Activated CD4-positive, alpha-beta T cell treated with anti-CD3 and anti-CD28 coated beads, Interleukin-2, amount 10 ng/mL, durations not matched to agents 7 days and 5 days (primary cell): ENCODE measurements at regions not wholly inside any gene's neighbourhood (a gene's known extent, or its start where the extent isn't known, plus 50 kb on each side); places are given as distances from the start of the nearest gene placed in this dataset.

ENCODE experiments used
- CTCF ChIA-PET: fragments of 350-600 bp; sonication (Branson Sonifier 250); formaldehyde crosslinking; loops from one replicate; lab custom pipeline; 2021; ENCODE audit warnings: antibody characterized with exemption; lab: Charles Lee
- POLR2A ChIA-PET: fragments of 350-600 bp; sonication (Branson Sonifier 250); formaldehyde crosslinking; loops from one replicate; lab custom pipeline; 2021; ENCODE audit warnings: antibody characterized with exemption; lab: Charles Lee
- DNase-seq: peaks from one replicate; pipeline ENCODE4 v3.0.0-alpha.2; 2020
- H3K27ac Mint-ChIP-seq: one replicate; pipeline ENCODE4 v1.8.0; 2021; ENCODE audit warnings: mild to moderate bottlenecking, moderate library complexity, mixed read lengths
- H3K27me3 Mint-ChIP-seq: one replicate; pipeline ENCODE4 v1.8.0; 2021; ENCODE audit warnings: mixed read lengths
- H3K36me3 Mint-ChIP-seq: one replicate; pipeline ENCODE4 v1.8.0; 2021; ENCODE audit warnings: low read depth, mixed read lengths
- H3K4me1 Mint-ChIP-seq: one replicate; pipeline ENCODE4 v1.8.0; 2021; ENCODE audit warnings: mixed read lengths
- H3K4me3 Mint-ChIP-seq: one replicate; pipeline ENCODE4 v1.8.0; 2021; ENCODE audit warnings: mild to moderate bottlenecking, moderate library complexity, mixed read lengths
- H3K9me3 Mint-ChIP-seq: one replicate; pipeline ENCODE4 v1.8.0; 2021; ENCODE audit warnings: mixed read lengths

GRCh38 chr15:37720267-37720666, 214.2 kb upstream of the TMCO5A start:
- no peaks in the 10 kb centered on the region for H3K36me3 Mint-ChIP-seq
- DNase-seq, result no peak
- H3K27me3 Mint-ChIP-seq, result no peaks in the 10 kb centered on the region
- ChIA-PET POLR2A (no interaction called here), CTCF (no interaction called here)
- no peak overlapping the region for H3K27ac Mint-ChIP-seq
- H3K4me1 Mint-ChIP-seq, result no peaks in the 10 kb centered on the region
- H3K9me3 Mint-ChIP-seq, result no peaks in the 10 kb centered on the region
- no peak overlapping the region for H3K4me3 Mint-ChIP-seq

GRCh38 chr15:37731146-37731746, 203.2 kb upstream of the TMCO5A start:
- no peaks in the 10 kb centered on the region for H3K4me1 Mint-ChIP-seq
- no peaks in the 10 kb centered on the region for H3K36me3 Mint-ChIP-seq
- no peak overlapping the region for H3K27ac Mint-ChIP-seq
- H3K4me3 Mint-ChIP-seq, result no peak overlapping the region
- DNase-seq, result no peak
- CTCF ChIA-PET, result interaction anchor here (0.7 kb wide), 1 partner anchor 158 kb away, joined by 3 read pairs; no protein-coding TSS in a partner anchor
- peaks cover 2% of the 10 kb centered on the region for H3K27me3 Mint-ChIP-seq
- H3K9me3 Mint-ChIP-seq, result no peaks in the 10 kb centered on the region
- POLR2A ChIA-PET, result no interaction called here

- Mint-ChIP-seq H3K27me3 (no peaks in the 10 kb centered on the region), H3K4me1 (no peaks in the 10 kb centered on the region), H3K4me3 (no peak overlapping the region), H3K36me3 (no peaks in the 10 kb centered on the region), H3K27ac (no peak overlapping the region), H3K9me3 (no peaks in the 10 kb centered on the region)
- ChIA-PET POLR2A (no interaction called here), CTCF (no interaction called here)
- DNase-seq, result no peak
These were observed 200.8 kb upstream of the TMCO5A start for GRCh38 chr15:37733628-37734027.

GRCh38 chr15:37740623-37741141, 193.8 kb upstream of the TMCO5A start:
- Mint-ChIP-seq H3K27ac (no peak overlapping the region), H3K27me3 (no peaks in the 10 kb centered on the region), H3K4me1 (no peaks in the 10 kb centered on the region), H3K9me3 (no peaks in the 10 kb centered on the region), H3K4me3 (no peak overlapping the region), H3K36me3 (no peaks in the 10 kb centered on the region)
- no peak for DNase-seq
- POLR2A ChIA-PET, result no interaction called here
- CTCF ChIA-PET, result no interaction called here

GRCh38 chr15:37743826-37744225, 190.6 kb upstream of the TMCO5A start:
- Mint-ChIP-seq H3K36me3 (no peaks in the 10 kb centered on the region), H3K4me3 (no peak overlapping the region), H3K27me3 (no peaks in the 10 kb centered on the region), H3K27ac (no peak overlapping the region), H3K9me3 (no peaks in the 10 kb centered on the region), H3K4me1 (no peaks in the 10 kb centered on the region)
- POLR2A ChIA-PET, result no interaction called here
- DNase-seq, result no peak
- CTCF ChIA-PET, result no interaction called here

GRCh38 chr15:37744521-37744920, 189.9 kb upstream of the TMCO5A start:
- no peak for DNase-seq
- Mint-ChIP-seq H3K27me3 (no peaks in the 10 kb centered on the region), H3K4me3 (no peak overlapping the region), H3K36me3 (no peaks in the 10 kb centered on the region), H3K4me1 (no peaks in the 10 kb centered on the region), H3K9me3 (no peaks in the 10 kb centered on the region), H3K27ac (no peak overlapping the region)
- ChIA-PET CTCF (no interaction called here), POLR2A (no interaction called here)

- H3K36me3 Mint-ChIP-seq, result no peaks in the 10 kb centered on the region
- H3K4me1 Mint-ChIP-seq, result no peaks in the 10 kb centered on the region
- ChIA-PET POLR2A (no interaction called here), CTCF (no interaction called here)
- no peak overlapping the region for H3K4me3 Mint-ChIP-seq
- H3K27me3 Mint-ChIP-seq, result no peaks in the 10 kb centered on the region
- H3K9me3 Mint-ChIP-seq, result no peaks in the 10 kb centered on the region
- no peak overlapping the region for H3K27ac Mint-ChIP-seq
- no peak for DNase-seq
These were observed 183.0 kb upstream of the TMCO5A start for GRCh38 chr15:37751401-37751800.

GRCh38 chr15:37756407-37756806, 178.0 kb upstream of the TMCO5A start:
- Mint-ChIP-seq H3K4me1 (no peaks in the 10 kb centered on the region), H3K9me3 (no peaks in the 10 kb centered on the region), H3K27me3 (no peaks in the 10 kb centered on the region), H3K4me3 (no peak overlapping the region), H3K27ac (no peak overlapping the region), H3K36me3 (no peaks in the 10 kb centered on the region)
- DNase-seq, result no peak
- CTCF ChIA-PET, result no interaction called here
- POLR2A ChIA-PET, result no interaction called here

- ChIA-PET POLR2A (no interaction called here), CTCF (no interaction called here)
- Mint-ChIP-seq H3K4me1 (no peaks in the 10 kb centered on the region), H3K27me3 (no peaks in the 10 kb centered on the region), H3K36me3 (no peaks in the 10 kb centered on the region), H3K27ac (no peak overlapping the region), H3K9me3 (no peaks in the 10 kb centered on the region), H3K4me3 (no peak overlapping the region)
- no peak for DNase-seq
These were observed 176.0 kb upstream of the TMCO5A start for GRCh38 chr15:37758412-37758811.

GRCh38 chr15:37764733-37765191, 169.7 kb upstream of the TMCO5A start:
- Mint-ChIP-seq H3K9me3 (no peaks in the 10 kb centered on the region), H3K4me3 (no peak overlapping the region), H3K36me3 (no peaks in the 10 kb centered on the region), H3K4me1 (peaks cover 2% of the 10 kb centered on the region), H3K27ac (no peak overlapping the region), H3K27me3 (no peaks in the 10 kb centered on the region)
- ChIA-PET POLR2A (no interaction called here), CTCF (interaction anchor here (1.0 kb wide), 1 partner anchor 11 kb away, joined by 3 read pairs; no protein-coding TSS in a partner anchor)
- peak; percentile 15 for DNase-seq

GRCh38 chr15:37765786-37766185, 168.7 kb upstream of the TMCO5A start:
- no peaks in the 10 kb centered on the region for H3K9me3 Mint-ChIP-seq
- H3K27me3 Mint-ChIP-seq, result no peaks in the 10 kb centered on the region
- no peaks in the 10 kb centered on the region for H3K36me3 Mint-ChIP-seq
- no peak overlapping the region for H3K27ac Mint-ChIP-seq
- no peak overlapping the region for H3K4me3 Mint-ChIP-seq
- no peak for DNase-seq
- peaks cover 2% of the 10 kb centered on the region for H3K4me1 Mint-ChIP-seq
- CTCF ChIA-PET, result no interaction called here
- POLR2A ChIA-PET, result no interaction called here

GRCh38 chr15:37767841-37768455, 166.5 kb upstream of the TMCO5A start:
- Mint-ChIP-seq H3K4me1 (peaks cover 2% of the 10 kb centered on the region), H3K36me3 (no peaks in the 10 kb centered on the region), H3K9me3 (no peaks in the 10 kb centered on the region), H3K4me3 (no peak overlapping the region), H3K27ac (no peak overlapping the region), H3K27me3 (no peaks in the 10 kb centered on the region)
- DNase-seq, result no peak
- CTCF ChIA-PET, result no interaction called here
- POLR2A ChIA-PET, result no interaction called here

- Mint-ChIP-seq H3K36me3 (no peaks in the 10 kb centered on the region), H3K27ac (no peak overlapping the region), H3K27me3 (no peaks in the 10 kb centered on the region), H3K9me3 (no peaks in the 10 kb centered on the region), H3K4me1 (no peaks in the 10 kb centered on the region), H3K4me3 (no peak overlapping the region)
- DNase-seq, result no peak
- ChIA-PET CTCF (no interaction called here), POLR2A (no interaction called here)
These were observed 163.0 kb upstream of the TMCO5A start for GRCh38 chr15:37771465-37771864.
